Liver (tissue), 8 donors: ENCODE measurements at regions not wholly inside any gene's neighbourhood (a gene's known extent, or its start where the extent isn't known, plus 50 kb on each side); places are given as distances from the start of the nearest gene placed in this dataset.

Source experiments
- DNase-seq: peaks from one replicate; pipeline ENCODE4 v3.0.0-alpha.2; 2017; ENCODE audit warnings: low spot score
- H3K27ac ChIP-seq, 2 donors: one replicate each; pipeline ENCODE4 v1.7.0; 2013; ENCODE audit warnings: inconsistent platforms in 2 of 2, low read length in 2 of 2, control low read depth in 1 of 2, low read depth in 1 of 2, mild to moderate bottlenecking in 1 of 2
- H3K27me3 ChIP-seq, 4 donors: one replicate each; pipeline versions ENCODE4 v1.6.1 to v1.7.0; 2013; ENCODE audit warnings: low read length in 3 of 4, inconsistent platforms in 1 of 4, mild to moderate bottlenecking in 1 of 4, moderate library complexity in 1 of 4; ENCODE audit not compliant: control insufficient read depth in 4 of 4, insufficient read depth in 4 of 4
- H3K36me3 ChIP-seq, 4 donors: one replicate each; pipeline versions ENCODE4 v1.6.1 to v1.7.0; 2013; ENCODE audit warnings: low read length in 3 of 4, mild to moderate bottlenecking in 3 of 4, low read depth in 1 of 4, moderate library complexity in 1 of 4; ENCODE audit not compliant: control insufficient read depth in 4 of 4, insufficient read depth in 3 of 4
- H3K4me1 ChIP-seq, 4 donors: one replicate each; pipeline versions ENCODE4 v1.6.1 to v1.7.0; 2013; ENCODE audit warnings: low read length in 3 of 4, mild to moderate bottlenecking in 3 of 4, moderate library complexity in 1 of 4; ENCODE audit not compliant: control insufficient read depth in 4 of 4, insufficient read depth in 4 of 4
- H3K4me3 ChIP-seq, 3 donors: one replicate each; pipeline versions ENCODE4 v1.6.1 to v1.7.0; 2013; ENCODE audit warnings: low read length in 3 of 3, control low read depth in 1 of 3, low read depth in 1 of 3, mild to moderate bottlenecking in 1 of 3
- H3K9ac ChIP-seq, 2 donors: one replicate each; pipeline ENCODE4 v1.7.0; 2013; ENCODE audit warnings: low read length in 2 of 2, mild to moderate bottlenecking in 2 of 2, moderate library complexity in 2 of 2, control low read depth in 1 of 2, low read depth in 1 of 2
- H3K9me3 ChIP-seq, 4 donors: one replicate each; pipeline versions ENCODE4 v1.6.1 to v1.7.0; 2013; ENCODE audit warnings: low read length in 3 of 4; ENCODE audit not compliant: control insufficient read depth in 4 of 4
- ATF3 ChIP-seq: IDR thresholded peaks from 2 replicates; pipeline ENCODE4 v1.6.1; 2016; ENCODE audit warnings: antibody characterized with exemption
- CTCF ChIP-seq: fragments of 150-350 bp; IDR thresholded peaks from 2 replicates; pipeline ENCODE4 v1.5.1; 2017; ENCODE audit warnings: improper control_type of control experiment, low read depth, low read length; ENCODE audit not compliant: missing input control
- EGR1 ChIP-seq, 2 donors: IDR thresholded peaks; 2 replicates each; pipeline ENCODE4 v1.6.1; 2016 to 2018; ENCODE audit warnings: antibody characterized with exemption in 2 of 2, low read depth in 2 of 2
- FOXA1 ChIP-seq: IDR thresholded peaks from 2 replicates; pipeline ENCODE4 v1.6.1; 2016; ENCODE audit warnings: antibody characterized with exemption
- FOXA2 ChIP-seq: IDR thresholded peaks from 2 replicates; pipeline ENCODE4 v1.6.1; 2016; ENCODE audit warnings: antibody characterized with exemption
- GABPA ChIP-seq, 2 donors: IDR thresholded peaks in 1 of 2; conservative IDR thresholded peaks in 1 of 2; 2 replicates each; pipeline ENCODE4 v1.6.1; 2016; ENCODE audit warnings: antibody characterized with exemption in 2 of 2, mild to moderate bottlenecking in 1 of 2, moderate library complexity in 1 of 2
- HNF4A ChIP-seq, 2 donors: conservative IDR thresholded peaks; 2 replicates each; pipeline ENCODE4 v1.6.1; 2016; ENCODE audit warnings: antibody characterized with exemption in 2 of 2, mild to moderate bottlenecking in 2 of 2
- HNF4G ChIP-seq: IDR thresholded peaks from 2 replicates; pipeline ENCODE4 v1.6.1; 2016; ENCODE audit warnings: antibody characterized with exemption
- JUND ChIP-seq, 2 donors: IDR thresholded peaks; 2 replicates each; pipeline ENCODE4 v1.6.1; 2016; ENCODE audit warnings: antibody characterized with exemption in 2 of 2
- MAX ChIP-seq: IDR thresholded peaks from 2 replicates; pipeline ENCODE4 v1.6.1; 2016; ENCODE audit warnings: antibody characterized with exemption
- NR2F2 ChIP-seq: IDR thresholded peaks from 2 replicates; pipeline ENCODE4 v1.6.1; 2016; ENCODE audit warnings: antibody characterized with exemption
- RAD21 ChIP-seq, 2 donors: IDR thresholded peaks; 2 replicates each; pipeline ENCODE4 v1.6.1; 2016; ENCODE audit warnings: antibody characterized with exemption in 2 of 2, mild to moderate bottlenecking in 2 of 2
- REST ChIP-seq: IDR thresholded peaks from 2 replicates; pipeline ENCODE4 v1.6.1; 2016; ENCODE audit warnings: antibody characterized with exemption, mild to moderate bottlenecking
- RXRA ChIP-seq, 2 donors: IDR thresholded peaks; 2 replicates each; pipeline ENCODE4 v1.6.1; 2017 to 2018; ENCODE audit warnings: antibody characterized with exemption in 2 of 2, mild to moderate bottlenecking in 1 of 2
- SP1 ChIP-seq: IDR thresholded peaks from 2 replicates; pipeline ENCODE4 v1.6.1; 2018; ENCODE audit warnings: antibody characterized with exemption, mild to moderate bottlenecking
- TAF1 ChIP-seq: conservative IDR thresholded peaks from 2 replicates; pipeline ENCODE4 v1.6.1; 2016; ENCODE audit warnings: antibody characterized with exemption, mild to moderate bottlenecking
- YY1 ChIP-seq: IDR thresholded peaks from 2 replicates; pipeline ENCODE4 v1.6.1; 2016; ENCODE audit warnings: antibody characterized with exemption, mild to moderate bottlenecking
- ZBTB33 ChIP-seq: IDR thresholded peaks from 2 replicates; pipeline ENCODE4 v1.6.1; 2016; ENCODE audit warnings: antibody characterized with exemption
- WGBS: extraction: QIAGEN DNeasy Blood & Tissue Kit; methylation state at CpG from one replicate; pipeline ENCODE4 v1.1.7; 2013; 5-methylcytosine and 5-hydroxymethylcytosine counted together
- donor health status: healthy.
- donor health status: healthy.
- donor health status: healthy.
- donor health status: healthy.
- donor health status: healthy.

GRCh38 chr4:177005674-177006230, 213.0 kb upstream of the VEGFC start:
- Histone ChIP-seq H3K9me3 (no peaks in the 10 kb centered on the region), H3K4me1 (no peaks in the 10 kb centered on the region), H3K36me3 (no peaks in the 10 kb centered on the region), H3K27ac (no peak overlapping the region), H3K27me3 (peaks cover 0 to 4% (median 0%) of the 10 kb centered on the region in 4 donors), H3K4me3 (no peak overlapping the region), H3K9ac (no peak overlapping the region)
- WGBS = 58% methylated on average over 3 of the region's 3 CpGs
- no peak for DNase-seq
- TF ChIP-seq FOXA2 (no peak), ZBTB33 (no peak), FOXA1 (no peak), RAD21 (IDR thresholded peaks at IDR 0.05) (no peak), EGR1 (IDR thresholded peaks at IDR 0.05; ENCODE audit: low read depth in 2 of 2) (no peak), SP1 (no peak), TAF1 (no peak), ATF3 (no peak), NR2F2 (no peak), RXRA (IDR thresholded peaks at IDR 0.05) (no peak), JUND (IDR thresholded peaks at IDR 0.05) (no peak)

GRCh38 chr4:177006331-177006730, 213.6 kb upstream of the VEGFC start:
- no peak overlapping the region for H3K4me3 ChIP-seq
- H3K9ac ChIP-seq = no peak overlapping the region
- no peak for TF ChIP-seq REST
- TF ChIP-seq YY1 = no peak
- TF ChIP-seq RAD21 (IDR thresholded peaks at IDR 0.05) = no peak
- no peak for TF ChIP-seq ATF3
- TF ChIP-seq CTCF = no peak
- TF ChIP-seq SP1 = no peak
- TF ChIP-seq TAF1 = no peak
- TF ChIP-seq ZBTB33 = no peak
- TF ChIP-seq HNF4A (conservative IDR thresholded peaks at IDR 0.05) = no peak
- no peak for TF ChIP-seq HNF4G
- no peak for TF ChIP-seq GABPA (IDR thresholded peaks at IDR 0.05 in 1 of 2, conservative IDR thresholded peaks at IDR 0.05 in 1 of 2)
- no peak for TF ChIP-seq MAX
- no peak for TF ChIP-seq FOXA2
- no peak for TF ChIP-seq NR2F2
- TF ChIP-seq EGR1 (IDR thresholded peaks at IDR 0.05; ENCODE audit: low read depth in 2 of 2) = no peak
- no peaks in the 10 kb centered on the region for H3K4me1 ChIP-seq
- DNase-seq = no peak
- no peaks in the 10 kb centered on the region for H3K27me3 ChIP-seq
- no peak overlapping the region for H3K27ac ChIP-seq
- H3K9me3 ChIP-seq = no peaks in the 10 kb centered on the region
- H3K36me3 ChIP-seq = no peaks in the 10 kb centered on the region
